Testis (tissue), 2 donors: ENCODE measurements at regions not wholly inside any gene's neighbourhood (a gene's known extent, or its start where the extent isn't known, plus 50 kb on each side); places are given as distances from the start of the nearest gene placed in this dataset.

Experiments
- DNase-seq: peaks from one replicate; pipeline ENCODE4 v3.0.0-alpha.2; 2019
- H3K27ac ChIP-seq, 2 donors: fragments of 200-600 bp; sonication (generic); one replicate each; pipeline ENCODE4 v1.5.1; 2019
- H3K27me3 ChIP-seq: fragments of 200-600 bp; sonication (generic); one replicate; pipeline ENCODE4 v1.5.1; 2019
- H3K36me3 ChIP-seq: fragments of 200-600 bp; sonication (generic); one replicate; pipeline ENCODE4 v1.5.1; 2017; ENCODE audit warnings: low read depth; ENCODE audit errors: missing control alignments
- H3K4me1 ChIP-seq: fragments of 200-600 bp; sonication (generic); one replicate; pipeline ENCODE4 v1.5.1; 2019
- H3K4me3 ChIP-seq, 2 donors: fragments of 200-600 bp; sonication (generic); one replicate each; pipeline ENCODE4 v1.5.1; 2017 to 2019
- H3K9me3 ChIP-seq: fragments of 200-600 bp; sonication (generic); one replicate; pipeline ENCODE4 v1.5.1; 2017
- CTCF ChIP-seq, 3 experiments: fragments of 450-650 bp in 2 of 3; fragments of 200-600 bp in 1 of 3; sonication (generic) in 1 of 3; IDR thresholded peaks; one replicate each; pipeline ENCODE4 v1.5.1; 2016 to 2019; ENCODE audit warnings: antibody characterized with exemption in 3 of 3, mild to moderate bottlenecking in 2 of 3, moderate library complexity in 1 of 3
- POLR2A ChIP-seq: fragments of 450-650 bp; IDR thresholded peaks from one replicate; pipeline ENCODE4 v1.6.1; 2017; ENCODE audit warnings: antibody characterized with exemption, mild to moderate bottlenecking, moderate library complexity
- WGBS, 2 donors: methylation state at CpG; one replicate each; pipeline ENCODE4 v1.1.5; 2018; 5-methylcytosine and 5-hydroxymethylcytosine counted together
- intact Hi-C: fragments of 100-400 bp; cut with DNase I; formaldehyde crosslinking; loops from one replicate; pipeline ENCODE4 v1.15.1; 2023; ENCODE audit warnings: low total_unique reads

DNA sequence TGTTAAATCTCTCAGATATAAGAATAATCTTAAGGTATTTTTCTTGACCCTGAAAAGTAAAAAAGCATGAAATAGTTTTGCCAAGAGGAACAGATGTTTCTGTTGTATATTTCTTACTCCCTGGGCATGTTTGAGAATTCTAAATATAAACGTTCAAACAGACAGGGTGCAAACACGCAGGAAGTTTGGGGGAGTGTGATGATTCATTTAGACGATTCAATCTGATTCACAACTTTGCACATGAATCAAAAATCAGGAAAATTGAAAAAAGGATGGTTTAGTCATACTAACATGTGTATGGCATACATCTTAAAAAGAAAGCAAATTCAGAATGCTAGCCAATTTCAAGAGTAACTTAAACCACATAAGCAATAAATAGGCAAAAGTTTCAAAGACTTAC lies 340.3 kb upstream of the GRID2 start:
- Histone ChIP-seq H3K27ac (no peak overlapping the region), H3K9me3 (no peaks in the 10 kb centered on the region), H3K4me1 (no peaks in the 10 kb centered on the region), H3K36me3 (no peaks in the 10 kb centered on the region), H3K27me3 (no peaks in the 10 kb centered on the region), H3K4me3 (no peak overlapping the region)
- 24 to 29% methylated on average over 3 of the region's 3 CpGs for WGBS, 2 donors
- no peak for DNase-seq
- intact Hi-C loops: no loop called here
- TF ChIP-seq POLR2A: no peak
- TF ChIP-seq CTCF (IDR thresholded peaks at IDR 0.05): no peak

DNA sequence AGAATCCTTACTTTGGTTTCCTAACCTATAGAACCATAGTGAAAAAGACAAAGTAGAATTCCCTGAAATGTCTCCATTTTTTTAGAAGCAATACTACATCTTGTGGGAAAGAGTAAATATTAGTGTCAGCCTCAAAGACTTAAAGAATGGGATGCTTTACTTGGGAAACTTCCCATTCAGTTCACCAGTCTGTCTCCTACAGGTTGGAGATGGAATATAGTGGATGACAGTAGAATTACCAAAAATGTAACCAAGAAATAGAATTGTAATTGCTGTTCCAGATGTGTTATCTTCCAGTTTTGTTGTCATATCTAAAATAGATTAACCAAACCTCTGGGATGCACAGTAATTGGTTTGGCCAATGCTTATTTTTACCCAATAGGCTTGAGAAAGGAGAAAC lies 338.6 kb upstream of the GRID2 start:
- TF ChIP-seq CTCF (IDR thresholded peaks at IDR 0.05): no peak
- intact Hi-C loops: no loop called here
- Histone ChIP-seq H3K27me3 (no peaks in the 10 kb centered on the region), H3K36me3 (no peaks in the 10 kb centered on the region), H3K4me1 (no peaks in the 10 kb centered on the region), H3K27ac (no peak overlapping the region), H3K9me3 (no peaks in the 10 kb centered on the region), H3K4me3 (no peak overlapping the region)
- DNase-seq: no peak

DNA sequence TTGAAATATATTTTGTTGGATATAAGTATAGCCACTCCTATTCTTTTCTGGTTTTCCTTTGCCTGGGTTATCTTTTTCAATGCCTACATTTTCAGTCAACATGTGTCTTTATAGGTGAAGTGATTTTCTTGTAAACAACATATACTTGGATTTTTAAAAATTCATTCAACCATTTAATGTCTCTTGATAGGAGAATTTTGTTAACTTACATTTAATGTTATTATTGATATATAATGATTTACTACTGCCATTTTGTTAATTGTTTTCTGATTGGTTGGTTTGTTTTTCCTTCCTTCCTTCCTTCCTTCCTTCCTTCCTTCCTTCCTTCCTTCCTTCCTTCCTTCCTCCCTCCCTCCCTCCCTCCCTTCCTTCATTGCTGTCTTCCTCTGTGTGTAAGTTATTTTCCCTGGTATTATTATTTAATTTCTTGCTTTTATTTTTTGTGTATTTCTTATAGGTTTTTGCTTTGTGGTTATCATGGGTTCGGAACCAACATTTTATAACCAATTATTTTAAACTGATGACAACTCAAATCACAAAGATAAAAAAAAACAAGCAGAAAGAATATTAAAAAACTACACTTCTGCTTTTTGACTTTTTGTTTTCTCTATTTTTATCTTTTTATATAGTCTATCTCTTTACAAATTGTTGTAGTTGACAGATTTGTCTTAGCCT lies 330.1 kb upstream of the GRID2 start:
- Histone ChIP-seq H3K27ac (no peak overlapping the region), H3K9me3 (no peaks in the 10 kb centered on the region), H3K4me3 (no peak overlapping the region), H3K27me3 (no peaks in the 10 kb centered on the region), H3K4me1 (no peaks in the 10 kb centered on the region), H3K36me3 (no peaks in the 10 kb centered on the region)
- WGBS, 2 donors: 83 to 89% methylated on average over 1 of the region's 1 CpG
- DNase-seq: no peak
- intact Hi-C loops: no loop called here
- no peak for TF ChIP-seq CTCF (IDR thresholded peaks at IDR 0.05)
- no peak for TF ChIP-seq POLR2A

GRCh38 chr4:91984466-91984865 lies 319.3 kb upstream of the GRID2 start:
- intact Hi-C loops: no loop called here
- no peaks in the 10 kb centered on the region for H3K27me3 ChIP-seq
- H3K9me3 ChIP-seq: no peaks in the 10 kb centered on the region
- TF ChIP-seq CTCF (IDR thresholded peaks at IDR 0.05) (no peak), POLR2A (no peak)
- no peak overlapping the region for H3K27ac ChIP-seq
- H3K36me3 ChIP-seq: no peaks in the 10 kb centered on the region
- H3K4me1 ChIP-seq: no peaks in the 10 kb centered on the region
- 76 to 80% methylated on average over 5 of the region's 5 CpGs for WGBS, 2 donors
- no peak for DNase-seq
- H3K4me3 ChIP-seq: no peak overlapping the region

- WGBS, 2 donors: 31 to 35% methylated on average over 2 of the region's 2 CpGs
Measured at GRCh38 chr4:91989914-91990313, 313.9 kb upstream of the GRID2 start.

More at GRCh38 chr4:91989914-91990313, 313.9 kb upstream of the GRID2 start:
- H3K4me3 ChIP-seq: no peak overlapping the region
- no peaks in the 10 kb centered on the region for H3K9me3 ChIP-seq
- H3K27ac ChIP-seq: no peak overlapping the region
- H3K36me3 ChIP-seq: no peaks in the 10 kb centered on the region
- H3K27me3 ChIP-seq: no peaks in the 10 kb centered on the region
- intact Hi-C loops: no loop called here
- DNase-seq: no peak
- H3K4me1 ChIP-seq: no peaks in the 10 kb centered on the region
- no peak for TF ChIP-seq POLR2A
